GM15510 (cell line): ENCODE measurements at regions not wholly inside any gene's neighbourhood (a gene's known extent, or its start where the extent isn't known, plus 50 kb on each side); places are given as distances from the start of the nearest gene placed in this dataset.

Experiments
- POLR2A ChIP-seq: IDR thresholded peaks from 3 replicates; pipeline ENCODE4 v1.6.1; 2011; ENCODE audit warnings: borderline replicate concordance; ENCODE audit not compliant: insufficient read length; ENCODE audit errors: extremely low read depth

GRCh38 chr6:137650720-137651119 lies 156.5 kb upstream of the OLIG3 start:
- TF ChIP-seq POLR2A: no peak

DNA sequence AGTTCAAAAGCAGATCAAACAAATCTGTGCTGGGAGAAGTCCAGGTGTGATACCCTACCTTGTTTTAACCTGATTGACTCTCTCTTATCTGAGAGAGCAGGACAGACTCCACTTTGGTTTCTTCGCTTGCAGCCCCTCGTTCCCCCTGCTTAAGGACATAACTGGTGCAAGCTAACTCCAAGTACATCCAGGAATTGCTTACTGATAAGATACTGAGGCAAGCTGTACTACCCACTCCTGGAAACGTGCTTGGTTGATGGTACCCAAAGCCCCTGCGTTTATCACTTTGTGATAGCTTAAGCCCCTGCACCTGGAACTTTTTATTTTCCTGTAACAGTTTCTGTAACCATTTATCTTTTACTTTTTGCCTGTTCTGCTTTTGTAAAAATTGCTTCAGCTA lies 157.0 kb upstream of the OLIG3 start:
- no peak for TF ChIP-seq POLR2A

- no peak for TF ChIP-seq POLR2A
Measured at GRCh38 chr6:137651591-137652335, 157.6 kb upstream of the OLIG3 start.

DNA sequence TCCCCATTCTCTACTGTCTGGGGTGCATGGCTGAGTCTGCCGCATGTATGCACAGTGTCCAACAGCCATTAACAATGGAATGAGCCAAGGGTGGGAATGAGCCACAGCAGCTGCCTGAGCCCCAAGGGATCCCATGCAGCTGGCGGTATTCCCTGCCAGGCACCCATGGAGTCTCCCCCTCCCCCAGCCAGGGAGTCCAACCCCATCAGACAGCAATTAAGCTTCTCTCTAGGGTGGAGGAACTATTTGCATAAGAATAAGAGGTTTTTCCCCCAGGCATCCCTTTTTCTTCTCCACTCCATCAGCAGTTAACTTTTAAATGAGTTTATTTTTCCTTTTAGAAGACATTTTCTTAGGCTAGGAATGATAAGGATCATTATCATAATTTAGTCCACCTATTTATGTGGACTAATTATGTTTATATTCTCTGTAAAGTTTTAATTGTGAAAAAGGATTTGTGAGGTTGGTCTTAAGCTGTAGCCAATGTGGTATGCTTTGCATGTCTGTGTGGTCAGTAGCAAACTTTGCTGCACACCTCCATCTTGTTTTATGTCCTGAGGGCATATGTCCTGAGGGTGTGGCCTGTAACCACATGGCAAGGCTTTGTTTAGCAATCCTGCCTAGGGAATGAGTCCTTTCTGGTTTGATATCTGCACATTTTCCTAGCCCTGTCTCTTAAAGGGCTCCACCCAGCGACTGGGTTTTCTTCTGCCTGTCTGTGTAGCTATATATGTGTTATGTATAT lies 158.9 kb upstream of the OLIG3 start:
- TF ChIP-seq POLR2A: no peak

DNA sequence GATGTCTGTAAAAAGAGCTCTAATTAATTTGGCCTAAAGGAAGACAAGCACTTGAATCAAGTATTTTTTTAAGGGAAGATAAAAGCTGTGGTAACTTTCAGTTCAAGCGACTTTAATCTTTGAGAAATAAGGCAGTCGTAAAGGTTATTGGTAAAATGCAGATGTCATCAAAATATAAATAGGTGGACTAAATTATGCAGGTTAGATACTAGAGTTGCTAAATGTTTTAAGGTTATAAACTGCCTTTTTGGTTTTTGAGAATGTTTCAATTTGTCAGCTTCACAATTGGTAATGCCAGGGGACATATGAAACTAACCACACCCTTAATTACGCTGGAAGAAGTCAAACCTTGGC lies 159.5 kb upstream of the OLIG3 start:
- no peak for TF ChIP-seq POLR2A

GRCh38 chr6:137654365-137654981 lies 160.3 kb upstream of the OLIG3 start:
- no peak for TF ChIP-seq POLR2A

- TF ChIP-seq POLR2A: no peak
Measured at GRCh38 chr6:137655291-137655690, 161.1 kb upstream of the OLIG3 start.

GRCh38 chr6:137656735-137657134 lies 162.5 kb upstream of the OLIG3 start:
- no peak for TF ChIP-seq POLR2A

DNA sequence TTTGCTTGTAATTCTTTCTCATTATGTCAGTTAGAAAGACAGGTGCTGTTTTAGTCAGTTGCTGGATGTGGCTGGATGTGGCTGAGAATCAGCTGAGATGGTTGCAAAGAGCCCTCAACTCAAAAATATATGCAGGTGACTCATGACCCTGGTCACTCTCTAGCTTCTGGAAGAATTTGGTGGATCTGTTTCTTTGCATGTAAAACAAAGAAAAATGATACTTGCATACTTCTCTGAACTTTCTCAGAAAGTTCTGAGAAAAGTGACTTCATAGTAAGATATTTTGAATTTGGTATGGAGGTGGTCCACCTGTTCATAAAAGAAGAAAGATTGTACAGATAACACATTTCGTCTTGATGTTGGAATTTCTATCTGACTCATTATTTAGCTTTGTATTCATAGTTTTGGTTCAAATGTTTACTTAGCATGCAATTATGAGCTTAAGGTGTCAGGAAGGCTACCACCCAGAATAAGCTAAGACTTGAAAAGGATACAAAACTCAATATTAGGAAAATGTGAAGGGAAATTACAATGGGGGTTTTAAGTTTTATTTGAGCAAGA lies 163.2 kb upstream of the OLIG3 start:
- TF ChIP-seq POLR2A: no peak

DNA sequence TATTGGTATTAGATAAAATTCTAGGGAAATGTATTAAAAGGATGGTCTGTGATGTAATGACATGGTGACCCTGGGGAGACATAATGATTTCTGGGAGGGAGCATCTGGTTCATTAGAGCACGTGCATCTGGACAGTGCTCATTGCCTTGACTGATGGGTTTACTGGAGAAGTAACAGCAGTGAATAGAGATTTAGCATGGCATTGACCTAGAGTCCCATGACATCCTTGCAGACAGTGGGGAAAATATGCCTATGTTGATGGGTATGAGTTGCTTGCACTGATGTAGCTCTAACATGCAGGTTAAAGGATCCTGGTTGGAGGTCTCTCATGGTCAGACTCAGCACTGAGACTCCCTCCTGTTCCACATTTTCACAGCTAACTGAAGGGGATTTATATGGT lies 164.1 kb upstream of the OLIG3 start:
- no peak for TF ChIP-seq POLR2A

- TF ChIP-seq POLR2A: no peak
Measured at GRCh38 chr6:137659871-137660270, 165.7 kb upstream of the OLIG3 start.

GRCh38 chr6:137660296-137660731 lies 166.1 kb upstream of the OLIG3 start:
- no peak for TF ChIP-seq POLR2A

- no peak for TF ChIP-seq POLR2A
Measured at GRCh38 chr6:137661601-137662000, 167.4 kb upstream of the OLIG3 start.

DNA sequence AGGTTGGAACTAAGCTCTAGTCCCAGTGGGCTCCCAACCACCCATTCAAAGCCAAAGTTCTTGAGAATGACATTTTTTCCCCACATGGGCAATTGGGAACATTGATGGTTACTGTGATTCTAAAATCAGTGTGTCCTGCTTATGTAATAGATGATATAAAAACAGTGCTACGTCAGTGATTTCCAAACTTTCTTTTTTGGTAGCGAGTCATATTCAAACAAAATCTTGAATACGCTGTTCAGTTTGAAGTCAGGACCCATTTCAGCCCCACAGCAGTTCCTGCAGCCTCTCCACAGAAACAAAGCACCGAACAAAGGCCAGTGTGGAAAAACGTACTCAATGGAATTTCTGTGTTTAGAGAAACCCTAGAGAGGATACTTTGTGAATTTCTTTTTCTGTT lies 170.0 kb upstream of the OLIG3 start:
- TF ChIP-seq POLR2A: no peak

DNA sequence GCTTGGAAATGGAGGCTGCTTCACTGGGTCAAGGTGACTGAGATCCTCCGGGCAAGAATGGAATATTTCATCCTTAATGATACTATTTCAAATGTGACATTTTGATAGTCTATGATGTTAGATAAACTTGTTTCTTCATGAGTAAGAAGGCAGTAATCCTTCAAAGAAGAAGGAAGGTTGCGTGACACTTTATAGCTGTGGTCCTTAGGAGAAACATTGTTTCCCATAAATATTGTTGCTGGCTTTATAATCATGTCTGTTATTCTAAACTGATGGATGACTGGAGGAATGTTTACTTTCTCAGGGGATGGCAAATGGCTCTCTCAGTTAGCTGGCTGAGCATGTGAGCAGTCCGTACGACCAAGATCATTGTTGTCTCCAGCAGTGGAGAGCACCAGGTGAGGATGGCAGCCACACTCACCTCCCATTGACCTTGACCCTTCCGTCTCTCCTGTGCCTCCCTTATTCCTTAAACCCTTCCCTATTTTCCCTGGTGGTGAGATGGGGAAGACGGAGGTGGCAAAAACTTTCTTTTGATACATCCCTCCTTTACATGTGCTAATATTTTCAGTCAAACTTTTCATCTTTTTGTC lies 171.2 kb upstream of the OLIG3 start:
- no peak for TF ChIP-seq POLR2A
